GM12874 (cell line): ENCODE measurements at regions not wholly inside any gene's neighbourhood (a gene's known extent, or its start where the extent isn't known, plus 50 kb on each side); places are given as distances from the start of the nearest gene placed in this dataset.

ENCODE experiments used
- TF ChIP-seq, protein P1 (sequence below): IDR thresholded peaks from 2 replicates; pipeline ENCODE4 v1.5.1; 2011; ENCODE audit warnings: low read depth, mild to moderate bottlenecking, control low read depth, low read length, moderate library complexity; ENCODE audit not compliant: insufficient read depth

DNA sequence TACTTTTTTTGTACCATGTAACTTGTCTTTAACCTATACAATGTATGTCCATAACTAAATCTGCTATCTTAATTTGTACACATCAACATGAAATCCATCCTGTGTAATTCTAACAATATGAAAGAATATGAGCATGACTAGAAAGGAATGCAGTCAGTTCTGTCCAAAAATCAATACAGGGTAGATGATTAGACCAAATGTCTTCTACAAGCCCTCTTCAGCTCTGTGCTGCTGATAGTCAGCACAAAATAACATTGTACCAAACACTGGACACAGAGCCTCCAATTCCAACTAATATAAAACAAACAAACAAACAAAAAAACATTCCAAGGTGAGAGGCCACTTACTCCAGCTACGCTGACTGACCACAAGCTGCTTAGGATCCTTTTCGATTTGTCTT, 301.4 kb upstream of the IRAK1BP1 start:
- TF ChIP-seq, protein P1, sequence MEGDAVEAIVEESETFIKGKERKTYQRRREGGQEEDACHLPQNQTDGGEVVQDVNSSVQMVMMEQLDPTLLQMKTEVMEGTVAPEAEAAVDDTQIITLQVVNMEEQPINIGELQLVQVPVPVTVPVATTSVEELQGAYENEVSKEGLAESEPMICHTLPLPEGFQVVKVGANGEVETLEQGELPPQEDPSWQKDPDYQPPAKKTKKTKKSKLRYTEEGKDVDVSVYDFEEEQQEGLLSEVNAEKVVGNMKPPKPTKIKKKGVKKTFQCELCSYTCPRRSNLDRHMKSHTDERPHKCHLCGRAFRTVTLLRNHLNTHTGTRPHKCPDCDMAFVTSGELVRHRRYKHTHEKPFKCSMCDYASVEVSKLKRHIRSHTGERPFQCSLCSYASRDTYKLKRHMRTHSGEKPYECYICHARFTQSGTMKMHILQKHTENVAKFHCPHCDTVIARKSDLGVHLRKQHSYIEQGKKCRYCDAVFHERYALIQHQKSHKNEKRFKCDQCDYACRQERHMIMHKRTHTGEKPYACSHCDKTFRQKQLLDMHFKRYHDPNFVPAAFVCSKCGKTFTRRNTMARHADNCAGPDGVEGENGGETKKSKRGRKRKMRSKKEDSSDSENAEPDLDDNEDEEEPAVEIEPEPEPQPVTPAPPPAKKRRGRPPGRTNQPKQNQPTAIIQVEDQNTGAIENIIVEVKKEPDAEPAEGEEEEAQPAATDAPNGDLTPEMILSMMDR: no peak

DNA sequence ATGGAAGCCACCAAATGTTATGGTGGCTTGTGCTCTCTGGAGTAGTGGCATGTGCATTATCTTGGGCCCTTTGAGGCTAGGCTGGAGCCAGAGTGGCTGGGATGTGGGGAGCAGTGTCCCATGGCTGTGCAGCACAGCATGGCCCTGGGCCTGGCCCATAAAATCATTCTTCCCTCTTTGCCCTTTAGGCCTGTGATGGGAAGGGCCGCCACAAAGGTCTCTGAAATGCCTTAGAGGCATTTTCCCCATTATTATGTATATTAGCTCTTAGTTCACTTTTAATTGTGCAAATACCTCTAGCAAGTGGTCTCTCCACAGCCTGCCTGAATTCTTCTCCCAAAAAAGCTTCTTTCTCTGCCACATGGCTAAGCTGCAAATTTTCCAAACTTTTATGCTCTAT, 297.3 kb upstream of the IRAK1BP1 start:
- TF ChIP-seq, protein P1: no peak

GRCh38 chr6:78577585-78577984, 289.8 kb upstream of the IRAK1BP1 start:
- TF ChIP-seq, protein P1: no peak

- TF ChIP-seq, protein P1: no peak
These were observed 288.9 kb upstream of the IRAK1BP1 start for GRCh38 chr6:78578430-78578829.

- TF ChIP-seq, protein P1: no peak
These were observed 286.4 kb upstream of the IRAK1BP1 start for GRCh38 chr6:78580923-78581322.

DNA sequence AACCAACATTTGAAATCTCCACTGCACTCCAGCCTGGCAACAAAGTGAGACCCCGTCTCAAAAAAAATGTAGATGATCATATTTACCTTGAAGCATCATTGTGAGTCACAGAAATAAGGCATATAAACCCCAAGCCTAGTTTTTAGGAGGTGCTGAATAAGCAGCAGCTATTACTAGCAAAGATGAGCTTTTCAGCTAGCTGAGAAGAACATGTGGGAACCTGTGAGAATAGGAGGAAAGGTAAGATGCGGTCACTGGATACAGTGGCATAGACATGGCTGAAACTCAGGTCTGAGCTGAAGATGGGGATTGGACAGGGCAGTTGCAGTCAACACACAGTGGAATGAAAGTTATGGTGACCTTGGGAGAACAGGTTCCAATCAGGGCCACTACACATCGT, 284.3 kb upstream of the IRAK1BP1 start:
- TF ChIP-seq, protein P1: no peak

DNA sequence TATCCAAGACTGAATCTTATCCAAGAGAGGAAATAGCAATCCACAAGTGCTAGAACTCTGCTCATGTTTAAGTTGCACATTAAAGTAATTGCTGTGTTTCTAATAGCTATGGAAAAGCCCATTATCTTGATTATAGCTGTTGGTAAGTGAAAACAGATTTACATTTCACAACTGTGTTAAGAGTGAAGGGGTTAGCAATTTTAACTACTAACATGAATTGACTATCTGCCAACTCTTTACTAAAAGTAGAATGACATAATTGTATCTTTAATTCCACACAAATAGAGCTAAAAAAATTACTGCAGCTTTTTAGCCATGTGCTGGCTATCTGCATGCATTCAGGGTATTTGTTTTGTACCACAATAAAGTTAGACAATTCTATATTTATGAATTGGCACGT, 277.9 kb upstream of the IRAK1BP1 start:
- TF ChIP-seq, protein P1: no peak
